ENCODE measurements at regions not wholly inside any gene's neighbourhood (a gene's known extent, or its start where the extent isn't known, plus 50 kb on each side); places are given as distances from the start of the nearest gene placed in this dataset.

DNA sequence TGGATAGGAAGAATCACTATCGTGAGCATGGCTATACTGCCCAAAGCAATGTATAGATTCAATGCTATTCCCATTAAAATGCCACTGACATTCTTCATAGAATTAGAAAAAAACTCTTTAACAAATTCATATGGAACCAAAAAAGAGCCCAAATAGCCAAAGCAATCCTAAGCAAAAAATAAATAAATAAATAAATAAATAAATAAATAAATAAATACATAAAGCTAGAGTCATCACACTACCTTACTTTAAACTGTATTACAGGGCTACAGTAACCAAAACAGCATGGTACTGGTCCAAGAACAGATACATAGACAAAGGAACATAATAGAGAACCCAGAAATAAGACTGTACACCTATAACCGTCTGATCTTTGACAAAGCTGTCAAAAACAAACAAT is 180.4 kb upstream of the CDKN2B start:
- no peak for TF ChIP-seq EZH2 (IDR thresholded peaks at IDR 0.05; ENCODE audit: low read depth)
- TF ChIP-seq, protein P1, sequence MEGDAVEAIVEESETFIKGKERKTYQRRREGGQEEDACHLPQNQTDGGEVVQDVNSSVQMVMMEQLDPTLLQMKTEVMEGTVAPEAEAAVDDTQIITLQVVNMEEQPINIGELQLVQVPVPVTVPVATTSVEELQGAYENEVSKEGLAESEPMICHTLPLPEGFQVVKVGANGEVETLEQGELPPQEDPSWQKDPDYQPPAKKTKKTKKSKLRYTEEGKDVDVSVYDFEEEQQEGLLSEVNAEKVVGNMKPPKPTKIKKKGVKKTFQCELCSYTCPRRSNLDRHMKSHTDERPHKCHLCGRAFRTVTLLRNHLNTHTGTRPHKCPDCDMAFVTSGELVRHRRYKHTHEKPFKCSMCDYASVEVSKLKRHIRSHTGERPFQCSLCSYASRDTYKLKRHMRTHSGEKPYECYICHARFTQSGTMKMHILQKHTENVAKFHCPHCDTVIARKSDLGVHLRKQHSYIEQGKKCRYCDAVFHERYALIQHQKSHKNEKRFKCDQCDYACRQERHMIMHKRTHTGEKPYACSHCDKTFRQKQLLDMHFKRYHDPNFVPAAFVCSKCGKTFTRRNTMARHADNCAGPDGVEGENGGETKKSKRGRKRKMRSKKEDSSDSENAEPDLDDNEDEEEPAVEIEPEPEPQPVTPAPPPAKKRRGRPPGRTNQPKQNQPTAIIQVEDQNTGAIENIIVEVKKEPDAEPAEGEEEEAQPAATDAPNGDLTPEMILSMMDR (conservative IDR thresholded peaks at IDR 0.05) = no peak

Measured in PC-9 (cell line).